Right forelimb (tissue), 1 donor: ENCODE measurements at regions not wholly inside any gene's neighbourhood (a gene's known extent, or its start where the extent isn't known, plus 50 kb on each side); places are given as distances from the start of the nearest gene placed in this dataset.
"Not testable (repeated sequence)": the region's sequence is repeated elsewhere in the genome, so short reads cannot be mapped to it uniquely, and the experiment has no call there.

ENCODE experiments used
- DNase-seq: peaks from one replicate; pipeline ENCODE4 v3.0.0-alpha.2; 2018

DNA sequence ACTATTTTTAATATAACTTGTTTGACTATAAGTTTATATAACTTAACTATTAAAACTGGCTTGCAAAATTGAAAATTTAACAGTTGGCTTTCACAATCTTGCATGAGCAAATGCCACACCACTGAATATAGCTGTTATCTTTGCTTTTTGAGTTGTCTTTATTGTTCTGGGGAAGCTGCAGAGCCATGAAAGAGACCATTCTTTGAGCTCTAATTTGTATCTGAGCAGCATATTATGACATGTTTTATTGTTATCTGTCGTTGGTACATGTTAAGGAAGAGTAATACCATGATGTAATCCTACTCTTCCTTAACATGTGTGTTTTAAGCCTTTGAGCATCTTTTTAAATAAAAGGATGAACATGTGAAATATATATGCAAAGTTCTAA lies 97.1 kb upstream of the ANK2 start:
- DNase-seq, result no peak

DNA sequence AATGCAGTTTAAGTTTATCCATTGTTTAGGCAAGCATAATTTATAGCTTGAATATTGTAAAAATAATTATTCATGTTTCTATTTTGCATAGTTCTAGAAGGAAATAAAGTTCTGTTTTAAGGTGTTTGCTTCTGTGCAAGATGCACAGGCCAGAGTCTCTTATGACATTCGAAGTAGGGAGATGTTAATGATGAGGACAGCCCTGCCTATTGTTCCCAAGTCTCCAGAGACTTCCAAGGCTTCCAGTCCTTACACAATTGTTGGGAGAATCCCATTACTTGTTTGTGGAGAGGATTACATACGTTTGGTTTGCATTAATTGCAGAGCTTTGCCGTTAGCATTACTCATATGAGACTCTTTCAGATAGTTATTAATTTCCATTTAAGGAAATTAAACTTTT lies 96.2 kb upstream of the ANK2 start:
- no peak for DNase-seq

GRCh38 chr4:112954286-112954685 lies 95.2 kb upstream of the ANK2 start:
- no peak for DNase-seq

GRCh38 chr4:112956484-112956896 lies 93.0 kb upstream of the ANK2 start:
- no peak for DNase-seq

- DNase-seq, result not testable (repeated sequence)
These were observed 91.7 kb upstream of the ANK2 start for GRCh38 chr4:112957764-112958163.

GRCh38 chr4:112966701-112967488 lies 82.6 kb upstream of the ANK2 start:
- no peak for DNase-seq

DNA sequence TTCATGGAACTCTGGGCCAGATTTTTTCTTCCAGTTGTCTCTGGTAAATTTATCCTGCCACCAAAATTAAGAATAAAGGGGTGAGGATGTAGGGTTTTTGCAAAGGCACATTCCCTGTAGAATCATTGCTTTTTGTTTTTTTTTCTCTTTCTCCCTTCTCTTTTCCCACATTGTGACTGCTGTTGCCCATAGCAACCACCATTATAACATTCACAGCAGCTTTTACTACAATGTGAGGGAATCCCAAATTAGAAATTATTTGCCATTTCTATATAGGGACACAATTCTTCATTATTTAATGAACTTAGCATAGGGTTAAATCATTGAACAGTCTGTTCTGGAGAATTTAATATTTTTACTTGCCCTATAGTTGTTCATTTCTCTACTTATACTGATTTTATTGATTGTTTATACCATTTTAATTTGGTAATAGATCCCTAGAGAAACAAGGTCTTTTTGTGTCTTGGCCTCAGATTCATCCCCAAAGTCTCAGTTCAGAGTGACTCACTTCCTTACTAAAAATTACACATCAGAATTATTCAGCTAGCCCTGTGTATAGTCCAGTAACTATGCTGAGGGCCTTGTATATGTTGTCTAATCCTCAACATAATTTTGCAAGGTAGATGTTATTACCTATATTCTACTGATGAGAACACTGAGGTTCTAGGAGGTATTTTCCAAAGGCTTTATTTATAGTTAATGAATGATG lies 80.8 kb upstream of the ANK2 start:
- no peak for DNase-seq

GRCh38 chr4:112970903-112971302 lies 78.5 kb upstream of the ANK2 start:
- DNase-seq, result no peak

DNA sequence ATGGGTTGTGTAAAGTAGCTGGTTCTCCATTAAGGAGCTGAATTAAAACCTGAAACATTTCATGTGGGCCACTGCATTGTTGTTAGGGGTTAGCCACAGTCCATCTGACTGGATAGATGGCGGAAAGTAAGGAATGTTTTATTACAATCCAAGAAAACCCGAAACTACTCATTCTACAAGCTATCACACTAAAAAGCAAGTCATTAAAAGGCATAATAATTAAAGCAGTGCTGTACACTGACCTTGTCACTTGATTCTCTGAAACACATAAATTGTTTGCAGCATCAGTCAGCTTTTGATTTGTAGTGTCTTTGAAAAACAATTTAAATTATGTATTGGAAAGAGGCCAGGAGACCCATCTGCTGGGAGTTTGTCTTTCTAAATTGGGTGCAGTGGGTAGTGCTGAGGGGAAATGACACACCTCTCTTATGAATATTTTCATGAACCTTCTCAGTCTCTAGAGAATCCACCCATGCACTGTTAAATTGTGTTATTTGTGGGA lies 75.7 kb upstream of the ANK2 start:
- DNase-seq, result no peak

DNA sequence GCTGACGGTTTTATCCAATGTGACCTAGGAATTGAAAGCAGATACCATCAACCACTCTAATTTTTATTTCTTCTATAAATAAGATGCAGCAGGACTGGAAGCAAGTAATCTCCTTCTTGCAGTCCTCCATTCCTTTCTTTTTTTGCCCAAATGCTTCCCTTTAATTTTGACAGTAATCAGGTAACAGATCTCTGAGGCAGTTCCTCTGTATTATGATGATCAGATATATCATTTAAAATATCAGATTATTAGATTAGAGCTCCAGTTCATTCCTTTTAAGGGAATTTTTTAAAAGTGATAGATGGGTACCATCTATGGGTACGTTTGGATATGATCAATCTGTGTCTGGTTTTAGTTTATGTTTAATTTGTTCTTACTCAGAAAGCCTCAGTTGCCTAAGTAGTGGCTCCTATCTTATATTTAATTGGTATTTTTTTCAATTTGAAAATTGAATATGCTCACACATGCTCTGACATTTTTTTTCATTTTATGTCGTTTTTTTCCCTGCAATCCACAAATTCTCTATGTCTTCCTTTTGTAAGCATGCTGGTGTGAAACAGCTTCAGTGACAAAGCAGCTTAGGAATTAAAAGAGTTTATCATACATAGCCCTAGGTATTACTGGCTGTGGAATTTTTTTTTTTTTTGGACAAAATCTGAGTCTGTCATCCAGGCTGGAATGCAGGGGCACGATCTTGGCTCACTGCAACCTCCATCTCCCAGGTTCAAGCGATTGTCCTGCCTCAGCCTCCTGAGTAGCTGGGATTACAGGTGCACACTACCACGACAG lies 73.7 kb upstream of the ANK2 start:
- DNase-seq, result no peak

DNA sequence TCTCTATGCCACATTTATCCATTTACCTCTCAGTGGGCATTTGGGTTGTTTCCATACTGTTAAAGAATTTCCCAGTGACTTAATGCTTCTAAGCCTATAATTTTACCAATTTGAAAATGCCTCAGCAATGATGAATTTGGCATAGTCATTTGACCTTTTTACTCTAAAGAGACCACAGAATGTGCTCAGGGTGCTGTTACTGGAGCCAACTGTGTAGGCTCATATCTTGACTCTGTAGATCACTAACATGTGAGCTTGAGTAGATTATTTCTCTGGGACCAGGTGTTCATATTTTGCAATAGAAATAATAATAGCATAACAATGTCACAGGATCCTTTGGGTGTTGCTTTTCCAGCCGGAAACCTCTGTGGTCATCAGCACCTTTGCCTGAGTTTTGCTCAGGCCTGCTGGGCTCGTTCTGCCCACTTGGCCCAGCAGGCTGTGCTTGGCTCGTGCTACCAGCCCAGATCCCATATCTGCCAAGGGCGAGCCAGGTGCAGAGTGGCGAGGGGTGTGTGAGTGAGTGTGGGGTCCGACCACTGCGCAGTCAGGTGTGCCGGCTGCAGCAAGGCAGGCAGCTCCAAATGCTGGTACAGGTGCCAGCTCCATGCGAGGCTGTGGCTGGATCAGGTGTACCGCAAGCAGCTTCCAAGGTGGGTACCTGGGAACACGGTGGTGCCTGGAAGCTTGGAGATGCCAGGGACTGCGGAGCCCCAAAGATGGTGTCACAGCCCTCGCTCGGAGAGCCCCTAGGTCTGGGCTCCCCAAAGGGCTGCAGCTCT lies 70.6 kb upstream of the ANK2 start:
- no peak for DNase-seq

DNA sequence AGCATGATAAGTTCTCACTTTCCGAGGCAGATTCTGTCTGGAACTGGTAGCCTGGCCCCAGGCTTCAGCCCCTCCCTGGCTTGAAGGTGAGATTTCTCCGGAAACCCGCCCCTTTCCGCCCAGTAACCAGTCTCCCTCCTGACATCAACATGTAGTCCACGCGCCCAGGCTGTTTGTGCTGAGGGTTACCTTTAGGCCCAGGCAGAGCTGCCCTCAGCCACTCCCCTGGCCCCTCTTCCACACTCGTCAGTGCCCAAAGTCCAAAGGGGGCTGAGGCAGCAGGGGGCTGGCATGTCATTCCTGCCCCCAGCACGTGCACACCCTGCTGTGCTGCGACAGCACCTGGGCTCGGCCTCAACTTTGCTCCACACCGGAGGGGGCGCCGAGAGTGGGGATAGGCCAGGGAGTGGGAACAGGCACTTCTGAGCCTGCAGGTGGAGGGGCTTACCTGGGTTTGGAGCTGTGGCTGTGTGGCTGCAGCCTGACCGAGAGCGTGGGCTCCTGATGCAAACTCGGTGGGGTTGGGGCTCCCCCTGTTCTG lies 69.5 kb upstream of the ANK2 start:
- DNase-seq, result no peak

GRCh38 chr4:112982680-112983079 lies 66.8 kb upstream of the ANK2 start:
- DNase-seq, result no peak

GRCh38 chr4:112994732-112995464 lies 54.6 kb upstream of the ANK2 start:
- no peak for DNase-seq
